Natural killer cell (primary cell): ENCODE measurements at regions not wholly inside any gene's neighbourhood (a gene's known extent, or its start where the extent isn't known, plus 50 kb on each side); places are given as distances from the start of the nearest gene placed in this dataset.

Experiments
- ATAC-seq, 3 donors: fragments of 150-1000 bp in 2 of 3; fragments of 200-7000 bp in 1 of 3; cut with Tn5 transposase; 1 replicate in 1 of 3; 2 replicates in 2 of 3; pipeline ENCODE4 v1.10.0; 2021; ENCODE audit warnings: mild to moderate bottlenecking in 2 of 3, moderate library complexity in 2 of 3
- DNase-seq, 2 donors: peaks; one replicate each; pipeline versions ENCODE4 v3.0.0 to v3.0.0-alpha.2; 2013 to 2021; ENCODE audit warnings: mixed read lengths in 1 of 2
- H3K27ac ChIP-seq: one replicate; pipeline ENCODE4 v1.5.1; 2013; ENCODE audit warnings: mild to moderate bottlenecking, low read length
- H3K27me3 ChIP-seq: one replicate; pipeline ENCODE4 v1.6.1; 2013; ENCODE audit warnings: low read length; ENCODE audit not compliant: control insufficient read depth, insufficient read depth
- H3K36me3 ChIP-seq: one replicate; pipeline ENCODE4 v1.6.1; 2013; ENCODE audit warnings: low read length; ENCODE audit not compliant: control insufficient read depth, insufficient read depth
- H3K4me1 ChIP-seq: one replicate; pipeline ENCODE4 v1.6.1; 2013; ENCODE audit warnings: low read length; ENCODE audit not compliant: control insufficient read depth, insufficient read depth
- H3K4me3 ChIP-seq: one replicate; pipeline ENCODE4 v1.5.1; 2013; ENCODE audit warnings: low read length
- H3K9me3 ChIP-seq: one replicate; pipeline ENCODE4 v1.6.1; 2013; ENCODE audit warnings: low read length; ENCODE audit not compliant: control insufficient read depth, insufficient read depth
- H3K27ac Mint-ChIP-seq, 2 donors: one replicate each; pipeline ENCODE4 v1.8.0; 2022; ENCODE audit warnings: mild to moderate bottlenecking in 2 of 2, mixed read lengths in 2 of 2, moderate library complexity in 1 of 2
- H3K27me3 Mint-ChIP-seq, 2 donors: one replicate each; pipeline ENCODE4 v1.8.0; 2022; ENCODE audit warnings: low read depth in 2 of 2, mixed read lengths in 2 of 2
- H3K36me3 Mint-ChIP-seq: one replicate; pipeline ENCODE4 v1.8.0; 2022; ENCODE audit warnings: mixed read lengths
- H3K4me1 Mint-ChIP-seq, 2 donors: one replicate each; pipeline ENCODE4 v1.8.0; 2022; ENCODE audit warnings: mixed read lengths in 2 of 2
- H3K4me3 Mint-ChIP-seq: one replicate; pipeline ENCODE4 v1.8.0; 2022; ENCODE audit warnings: mild to moderate bottlenecking, moderate library complexity, mixed read lengths
- H3K9me3 Mint-ChIP-seq, 2 donors: one replicate each; pipeline ENCODE4 v1.8.0; 2022; ENCODE audit warnings: mixed read lengths in 2 of 2
- CTCF ChIP-seq: fragments of 200-600 bp; IDR thresholded peaks from one replicate; pipeline ENCODE4 v1.8.0; 2022; ENCODE audit warnings: antibody characterized with exemption
- WGBS: methylation state at CpG from one replicate; pipeline ENCODE4 v1.1.7; 2013; ENCODE audit warnings: missing lambda C conversion rate; ENCODE audit not compliant: insufficient coverage; 5-methylcytosine and 5-hydroxymethylcytosine counted together
- intact Hi-C: fragments of 100-400 bp; cut with micrococcal nuclease; formaldehyde crosslinking; loops from one replicate; pipeline ENCODE4 v1.14.2; 2022

GRCh38 chr3:163622384-163622783 lies 1455.9 kb downstream of the SI start:
- H3K27ac Mint-ChIP-seq: no peak overlapping the region
- Histone ChIP-seq H3K36me3 (no peaks in the 10 kb centered on the region), H3K4me1 (no peaks in the 10 kb centered on the region), H3K27ac (no peak overlapping the region), H3K9me3 (peaks cover 8% of the 10 kb centered on the region), H3K4me3 (no peak overlapping the region), H3K27me3 (no peaks in the 10 kb centered on the region)
- H3K4me1 Mint-ChIP-seq: no peaks in the 10 kb centered on the region
- no peak for DNase-seq
- H3K36me3 Mint-ChIP-seq: peaks cover 7% of the 10 kb centered on the region
- intact Hi-C loops: no loop called here
- H3K4me3 Mint-ChIP-seq: no peak overlapping the region
- no peak for TF ChIP-seq CTCF
- WGBS: 92% methylated on average over 3 of the region's 3 CpGs
- H3K9me3 Mint-ChIP-seq: peaks cover 10 to 13% of the 10 kb centered on the region in 2 donors
- H3K27me3 Mint-ChIP-seq: no peaks in the 10 kb centered on the region
- no peak for ATAC-seq

- no peaks in the 10 kb centered on the region for H3K36me3 ChIP-seq
- intact Hi-C loops: no loop called here
- Mint-ChIP-seq H3K27me3 (no peaks in the 10 kb centered on the region), H3K4me1 (no peaks in the 10 kb centered on the region), H3K27ac (no peak overlapping the region), H3K4me3 (no peak overlapping the region), H3K36me3 (no peaks in the 10 kb centered on the region), H3K9me3 (peaks cover 8 to 22% of the 10 kb centered on the region in 2 donors)
- H3K27me3 ChIP-seq: no peaks in the 10 kb centered on the region
- no peak overlapping the region for H3K27ac ChIP-seq
- no peak for ATAC-seq
- H3K9me3 ChIP-seq: peaks cover 3% of the 10 kb centered on the region
- H3K4me1 ChIP-seq: no peaks in the 10 kb centered on the region
- DNase-seq: no peak
- H3K4me3 ChIP-seq: no peak overlapping the region
- no peak for TF ChIP-seq CTCF
Measured at GRCh38 chr3:163614886-163615285, 1463.4 kb downstream of the SI start.

- no peaks in the 10 kb centered on the region for H3K4me1 ChIP-seq
- Mint-ChIP-seq H3K4me3 (no peak overlapping the region), H3K27ac (no peak overlapping the region), H3K36me3 (no peaks in the 10 kb centered on the region), H3K27me3 (no peaks in the 10 kb centered on the region), H3K4me1 (no peaks in the 10 kb centered on the region), H3K9me3 (peaks cover 9 to 11% of the 10 kb centered on the region in 2 donors)
- H3K9me3 ChIP-seq: no peaks in the 10 kb centered on the region
- H3K4me3 ChIP-seq: no peak overlapping the region
- no peak for TF ChIP-seq CTCF
- 93% methylated on average over 1 of the region's 1 CpG for WGBS
- no peaks in the 10 kb centered on the region for H3K36me3 ChIP-seq
- intact Hi-C loops: no loop called here
- DNase-seq: no peak
- H3K27me3 ChIP-seq: no peaks in the 10 kb centered on the region
- H3K27ac ChIP-seq: no peak overlapping the region
- ATAC-seq: no peak
Measured at GRCh38 chr3:163605915-163606314, 1472.4 kb downstream of the SI start.

GRCh38 chr3:163601426-163601825 lies 1476.9 kb downstream of the SI start:
- ATAC-seq (no peak), DNase-seq (no peak)
- H3K9me3 ChIP-seq: peaks cover 3% of the 10 kb centered on the region
- Mint-ChIP-seq H3K9me3 (peaks cover 0 to 16% of the 10 kb centered on the region in 2 donors), H3K27me3 (no peaks in the 10 kb centered on the region), H3K27ac (no peak overlapping the region), H3K4me3 (no peak overlapping the region), H3K36me3 (no peaks in the 10 kb centered on the region), H3K4me1 (no peaks in the 10 kb centered on the region)
- no peak for TF ChIP-seq CTCF
- no peaks in the 10 kb centered on the region for H3K27me3 ChIP-seq
- H3K4me3 ChIP-seq: no peak overlapping the region
- no peaks in the 10 kb centered on the region for H3K4me1 ChIP-seq
- H3K36me3 ChIP-seq: no peaks in the 10 kb centered on the region
- H3K27ac ChIP-seq: no peak overlapping the region
- WGBS: no CpG with 5 or more reads among the region's 1 CpG
- intact Hi-C loops: no loop called here
